BLaER1 treated with 17β-estradiol and CSF1 and Interleukin-3, amounts not matched to agents 10 nM and 100 nM (cell line): ENCODE measurements at regions not wholly inside any gene's neighbourhood (a gene's known extent, or its start where the extent isn't known, plus 50 kb on each side); places are given as distances from the start of the nearest gene placed in this dataset.
A peak's percentile ranks its signal among the peaks of the same experiment; 100 is the strongest.

Source experiments
- H3K27ac ChIP-seq, 11 experiments: shearing (Covaris generic); formaldehyde crosslinking; 2 replicates each; pipeline ENCODE4 v1.8.1; 2022
- H3K27me3 ChIP-seq, 11 experiments: shearing (Covaris generic); formaldehyde crosslinking; 2 replicates each; pipeline ENCODE4 v1.8.1; 2022
- H3K36me3 ChIP-seq, 11 experiments: shearing (Covaris generic); formaldehyde crosslinking; 2 replicates each; pipeline ENCODE4 v1.8.1; 2022
- H3K4me1 ChIP-seq, 10 experiments: shearing (Covaris generic); formaldehyde crosslinking; 2 replicates each; pipeline ENCODE4 v1.8.1; 2022
- H3K4me2 ChIP-seq, 11 experiments: shearing (Covaris generic); formaldehyde crosslinking; 2 replicates each; pipeline ENCODE4 v1.8.1; 2022
- H3K4me3 ChIP-seq, 10 experiments: shearing (Covaris generic); formaldehyde crosslinking; 2 replicates each; pipeline ENCODE4 v1.8.1; 2022
- H3K9ac ChIP-seq, 11 experiments: shearing (Covaris generic); formaldehyde crosslinking; 2 replicates each; pipeline ENCODE4 v1.8.1; 2022
- H3K9me3 ChIP-seq, 11 experiments: shearing (Covaris generic); formaldehyde crosslinking; replicated peaks in 1 of 11; 2 replicates each; pipeline ENCODE4 v1.8.1; 2022
- H4K20me1 ChIP-seq, 11 experiments: shearing (Covaris generic); formaldehyde crosslinking; 2 replicates each; pipeline ENCODE4 v1.8.1; 2022
- Cebpa-rat ChIP-seq, 11 experiments: shearing (Covaris generic); IDR thresholded peaks; 2 replicates each; pipeline ENCODE4 v1.8.1; 2022

DNA sequence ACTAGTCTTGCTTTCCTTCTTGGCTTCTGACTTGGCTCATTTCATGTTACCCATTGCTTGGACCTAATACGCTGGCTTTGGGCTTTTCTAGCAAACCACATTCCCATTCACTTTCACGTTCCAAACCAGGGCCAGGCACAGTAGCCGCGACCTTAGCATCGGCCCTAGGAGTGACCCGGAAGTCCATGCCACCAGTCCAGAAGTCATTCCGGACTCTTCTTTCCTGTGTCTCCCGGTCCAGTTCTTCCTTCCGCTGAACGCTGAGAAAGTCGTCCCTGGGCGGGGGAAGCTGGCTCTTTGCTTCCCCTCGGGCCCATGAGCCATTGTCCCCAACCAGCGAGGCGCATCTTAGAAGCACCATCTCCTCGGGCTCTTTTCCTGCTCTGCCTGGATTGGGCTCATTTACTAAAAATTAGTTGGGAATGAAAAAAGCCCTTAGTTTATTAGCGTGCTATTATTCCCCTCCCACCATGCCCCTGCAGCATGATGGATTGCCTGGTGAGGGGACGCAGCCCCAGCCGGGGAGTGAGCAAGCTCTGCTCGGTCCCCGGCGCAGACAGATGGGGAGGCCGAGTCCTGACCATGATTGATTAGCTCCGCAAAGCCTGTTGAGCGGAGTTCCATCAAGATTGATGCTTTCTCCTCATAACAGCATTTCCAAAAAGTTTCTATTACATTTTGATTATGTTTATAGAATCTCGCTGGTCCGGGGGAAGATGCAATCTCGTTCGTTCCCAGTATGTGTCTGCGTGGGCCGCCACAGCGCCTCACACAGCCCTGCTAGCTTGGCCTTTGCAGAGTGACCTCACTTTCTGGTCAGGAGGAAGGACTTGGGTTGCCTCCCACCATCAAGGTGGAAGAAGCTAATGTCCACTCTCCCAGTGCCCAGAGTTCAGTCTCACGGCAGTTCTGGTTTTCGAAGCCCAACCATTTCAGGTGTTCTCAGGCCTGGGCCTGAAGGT, 115.1 kb upstream of the TOP1 start:
- Histone ChIP-seq H3K4me2 (no peak overlapping the region), H3K27me3 (no peaks in the 10 kb centered on the region), H4K20me1 (no peaks in the 10 kb centered on the region), H3K9me3 (peaks cover 20 to 39% (median 28%) of the 10 kb centered on the region in 11 experiments), H3K36me3 (no peaks in the 10 kb centered on the region), H3K4me1 (peaks cover 0 to 5% (median 0%) of the 10 kb centered on the region in 10 experiments; a peak in 2 of 20 replicates), H3K27ac (no peak overlapping the region), H3K9ac (no peak overlapping the region), H3K4me3 (no peak overlapping the region)
- no peak for TF ChIP-seq Cebpa-rat (IDR thresholded peaks at IDR 0.05)

DNA sequence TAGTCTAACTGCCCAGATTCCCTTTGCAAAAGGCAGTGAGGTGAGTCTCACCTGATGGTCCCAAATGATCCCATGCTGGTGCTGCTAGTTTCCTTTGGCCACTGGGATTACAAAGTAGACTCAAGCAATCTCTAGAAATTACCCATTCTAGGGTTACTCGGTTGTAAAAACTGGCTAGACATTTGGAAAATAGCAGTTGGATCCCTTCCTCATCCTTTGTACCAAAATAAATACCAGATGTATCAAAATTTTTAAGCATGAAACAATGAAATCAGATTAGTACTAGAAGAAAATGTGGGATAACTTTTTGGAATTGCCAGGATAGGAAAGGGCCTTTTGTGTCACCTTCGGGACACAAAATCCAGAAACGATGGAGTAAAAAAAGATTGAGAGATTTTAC, 112.9 kb upstream of the TOP1 start:
- Histone ChIP-seq H3K9ac (no peak overlapping the region), H3K4me3 (no peak overlapping the region), H3K27ac (no peak overlapping the region), H3K9me3 (peaks cover 11 to 20% (median 14%) of the 10 kb centered on the region in 11 experiments), H3K36me3 (no peaks in the 10 kb centered on the region), H3K4me1 (peaks cover 0 to 5% (median 0%) of the 10 kb centered on the region in 10 experiments; a peak in 2 of 20 replicates), H3K4me2 (no peak overlapping the region), H3K27me3 (no peaks in the 10 kb centered on the region), H4K20me1 (no peaks in the 10 kb centered on the region)
- TF ChIP-seq Cebpa-rat (IDR thresholded peaks at IDR 0.05): no peak

DNA sequence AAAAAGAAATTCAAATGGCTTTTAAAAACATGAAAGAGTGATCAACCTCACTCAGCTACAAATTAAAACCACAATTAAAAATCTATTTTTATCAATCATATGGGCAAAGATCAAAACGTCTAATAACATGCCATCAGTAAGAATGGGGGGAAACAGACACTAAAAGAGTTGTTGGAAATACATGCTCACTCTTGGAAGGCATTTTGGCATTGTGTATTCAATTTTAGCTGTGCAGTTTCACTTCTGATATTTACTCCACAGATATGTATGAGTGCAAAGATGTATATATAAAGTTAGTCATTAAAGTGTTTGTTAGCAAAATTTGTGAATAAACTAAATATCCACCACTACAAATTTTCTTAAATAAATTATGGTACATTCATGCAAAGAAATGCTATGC, 112.3 kb upstream of the TOP1 start:
- no peak overlapping the region for H3K4me3 ChIP-seq
- H3K4me2 ChIP-seq: no peak overlapping the region
- H3K9ac ChIP-seq: no peak overlapping the region
- H3K4me1 ChIP-seq: peaks cover 0 to 5% (median 0%) of the 10 kb centered on the region in 10 experiments; a peak in 2 of 20 replicates
- no peaks in the 10 kb centered on the region for H3K36me3 ChIP-seq
- peaks cover 6 to 19% (median 14%) of the 10 kb centered on the region in 11 experiments; a peak in 21 of 22 replicates for H3K9me3 ChIP-seq
- no peaks in the 10 kb centered on the region for H4K20me1 ChIP-seq
- no peak overlapping the region for H3K27ac ChIP-seq
- no peaks in the 10 kb centered on the region for H3K27me3 ChIP-seq
- no peak for TF ChIP-seq Cebpa-rat (IDR thresholded peaks at IDR 0.05)

DNA sequence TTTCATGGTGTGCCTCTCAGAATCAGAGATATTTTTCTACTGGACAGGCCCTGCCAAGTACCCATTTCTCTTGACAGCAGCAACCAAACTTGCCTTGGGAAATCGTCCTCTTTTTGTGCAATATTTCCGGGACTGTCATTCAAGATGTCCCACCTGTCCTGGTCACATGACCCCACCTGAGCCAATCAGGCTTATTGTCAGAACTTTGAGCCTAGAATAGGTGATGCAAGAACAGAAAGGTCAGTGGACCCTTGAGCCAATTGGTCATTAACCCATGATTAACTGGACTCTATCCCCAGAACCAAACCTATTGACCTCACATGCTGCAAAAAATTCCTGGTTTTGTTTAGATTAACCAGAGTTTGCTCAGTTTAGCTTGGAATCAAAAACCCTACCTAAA, 108.3 kb upstream of the TOP1 start:
- no peak overlapping the region for H3K4me2 ChIP-seq
- no peak for TF ChIP-seq Cebpa-rat (IDR thresholded peaks at IDR 0.05)
- peaks cover 0 to 14% (median 7%) of the 10 kb centered on the region in 10 experiments; a peak in 16 of 20 replicates for H3K4me1 ChIP-seq
- no peaks in the 10 kb centered on the region for H3K36me3 ChIP-seq
- H3K27ac ChIP-seq: no peak overlapping the region
- no peak overlapping the region for H3K9ac ChIP-seq
- H3K9me3 ChIP-seq: peaks cover 0 to 12% (median 5%) of the 10 kb centered on the region in 11 experiments; a peak in 7 of 22 replicates
- H3K27me3 ChIP-seq: no peaks in the 10 kb centered on the region
- no peak overlapping the region for H3K4me3 ChIP-seq
- no peaks in the 10 kb centered on the region for H4K20me1 ChIP-seq

DNA sequence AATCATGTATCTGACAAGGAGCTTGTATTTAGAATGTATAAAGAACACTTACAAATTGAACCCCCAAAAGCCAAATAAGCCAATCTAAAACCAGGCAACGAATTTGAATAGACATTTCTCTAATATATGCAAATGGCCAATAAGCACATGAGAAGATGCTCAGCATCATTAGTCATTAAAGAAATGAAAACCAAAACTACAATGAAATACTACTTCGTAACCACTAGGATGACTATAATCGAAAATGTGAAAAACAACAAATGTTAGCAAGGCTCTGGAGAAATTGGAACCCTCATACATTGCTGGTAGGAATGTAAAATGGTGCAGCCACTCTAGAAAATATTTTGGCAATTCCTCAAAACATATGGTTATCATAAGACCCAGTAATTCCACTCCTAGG, 105.8 kb upstream of the TOP1 start:
- no peak overlapping the region for H3K27ac ChIP-seq
- no peaks in the 10 kb centered on the region for H3K36me3 ChIP-seq
- TF ChIP-seq Cebpa-rat (IDR thresholded peaks at IDR 0.05): no peak
- no peak overlapping the region for H3K4me2 ChIP-seq
- H3K9me3 ChIP-seq: peaks cover 0 to 12% (median 5%) of the 10 kb centered on the region in 11 experiments; a peak in 7 of 22 replicates
- no peaks in the 10 kb centered on the region for H4K20me1 ChIP-seq
- no peak overlapping the region for H3K4me3 ChIP-seq
- peaks cover 11 to 37% (median 32%) of the 10 kb centered on the region in 10 experiments for H3K4me1 ChIP-seq
- no peaks in the 10 kb centered on the region for H3K27me3 ChIP-seq
- H3K9ac ChIP-seq: no peak overlapping the region

DNA sequence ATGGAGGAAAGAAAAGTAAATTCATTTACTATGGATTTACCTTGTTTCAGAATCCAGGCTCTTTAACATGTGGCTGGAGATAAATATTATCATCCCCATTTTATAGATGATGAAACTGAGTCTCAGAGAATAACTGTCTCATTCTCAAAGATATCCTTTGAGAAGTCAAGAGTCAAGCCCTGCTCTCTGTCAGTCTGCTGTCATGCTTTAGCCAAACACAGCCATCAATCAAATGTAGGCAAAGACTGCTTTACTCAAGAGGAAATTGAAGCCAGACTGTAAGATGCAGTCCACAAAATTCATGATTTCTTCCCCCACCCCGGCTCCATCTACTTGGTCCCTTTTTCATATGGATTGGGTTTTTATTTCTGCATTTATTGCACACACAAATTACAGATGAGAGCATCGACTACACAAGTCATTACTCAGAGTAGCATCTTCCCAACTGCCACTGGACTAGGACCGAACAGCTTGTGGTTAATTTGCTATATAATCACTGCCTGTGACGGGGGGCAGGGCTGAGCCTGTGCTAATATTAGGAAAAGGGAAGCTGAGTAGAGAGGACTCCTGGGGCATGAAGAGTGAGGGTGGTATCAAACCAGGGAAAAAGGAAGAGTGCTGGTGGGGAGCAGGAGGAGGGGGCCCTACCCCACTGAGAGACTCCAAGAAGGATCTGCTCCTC, 102.7 kb upstream of the TOP1 start:
- H4K20me1 ChIP-seq: no peaks in the 10 kb centered on the region
- TF ChIP-seq Cebpa-rat (IDR thresholded peaks at IDR 0.05): no peak
- peak overlapping the region in 1 of 10 experiments; percentile 6; a peak in 1 of 20 replicates for H3K4me3 ChIP-seq
- H3K27ac ChIP-seq: peak overlapping the region in 8 of 11 experiments; percentile 56 to 85 (median 70); a peak in 17 of 22 replicates
- H3K27me3 ChIP-seq: no peaks in the 10 kb centered on the region
- H3K4me2 ChIP-seq: peak overlapping the region; percentile 65 to 85 (median 74)
- peaks cover 25 to 68% (median 63%) of the 10 kb centered on the region in 10 experiments for H3K4me1 ChIP-seq
- H3K9me3 ChIP-seq: peaks cover 4 to 25% (median 7%) of the 10 kb centered on the region in 11 experiments; a peak in 12 of 22 replicates
- H3K36me3 ChIP-seq: no peaks in the 10 kb centered on the region
- H3K9ac ChIP-seq: peak overlapping the region in 8 of 11 experiments; percentile 14 to 54 (median 46); a peak in 11 of 22 replicates

DNA sequence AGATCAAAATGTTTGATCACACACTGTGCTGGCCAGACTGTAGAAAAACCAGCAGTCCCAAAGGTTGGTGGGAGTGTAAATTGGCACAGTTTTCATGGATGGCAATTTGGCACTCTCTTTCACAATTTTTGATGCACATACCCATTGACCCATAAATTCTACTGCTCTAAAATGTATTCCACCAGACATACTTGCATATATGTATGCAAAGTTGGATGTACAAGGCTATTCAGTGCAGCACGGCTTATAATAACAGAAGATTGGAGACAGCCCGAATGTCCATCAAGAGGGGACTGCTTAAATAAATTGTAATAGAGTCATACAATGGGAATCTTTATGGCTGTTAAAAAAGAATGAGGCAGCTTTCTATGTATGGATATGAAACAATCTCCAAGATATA, 101.7 kb upstream of the TOP1 start:
- no peaks in the 10 kb centered on the region for H4K20me1 ChIP-seq
- no peak overlapping the region; a peak in 1 of 22 replicates for H3K9ac ChIP-seq
- H3K4me2 ChIP-seq: peak overlapping the region in 9 of 11 experiments; percentile 69 to 85 (median 75); a peak in 18 of 22 replicates
- H3K27me3 ChIP-seq: no peaks in the 10 kb centered on the region
- peak overlapping the region in 7 of 11 experiments; percentile 65 to 85 (median 72); a peak in 14 of 22 replicates for H3K27ac ChIP-seq
- H3K4me1 ChIP-seq: peaks cover 34 to 78% (median 73%) of the 10 kb centered on the region in 10 experiments
- H3K4me3 ChIP-seq: no peak overlapping the region
- H3K36me3 ChIP-seq: no peaks in the 10 kb centered on the region
- TF ChIP-seq Cebpa-rat (IDR thresholded peaks at IDR 0.05): no peak
- peaks cover 0 to 21% (median 7%) of the 10 kb centered on the region in 11 experiments; a peak in 8 of 22 replicates for H3K9me3 ChIP-seq

DNA sequence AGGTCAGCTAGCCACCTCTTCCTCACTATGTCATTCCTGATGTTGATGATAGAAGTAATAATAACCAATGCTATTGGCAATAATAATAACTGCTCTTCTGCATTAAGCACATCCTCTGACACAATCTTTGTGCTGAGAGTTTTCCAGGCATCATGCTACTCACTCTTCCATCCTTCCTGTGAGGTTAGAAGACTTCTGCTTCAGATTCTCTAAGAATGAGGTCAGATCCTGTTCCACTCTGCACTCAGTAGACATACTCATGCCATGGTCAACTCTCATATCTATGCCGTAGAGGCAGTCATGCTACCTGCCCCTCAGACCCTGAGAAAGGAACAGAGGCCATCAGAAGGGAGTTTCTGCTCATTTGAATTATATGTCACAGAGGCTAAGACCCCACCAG, 98.1 kb upstream of the TOP1 start:
- Histone ChIP-seq H3K9me3 (peaks cover 0 to 31% (median 14%) of the 10 kb centered on the region in 11 experiments; a peak in 11 of 22 replicates), H3K4me2 (peak overlapping the region; percentile 40 to 85 (median 75)), H3K4me1 (peaks cover 38 to 80% (median 76%) of the 10 kb centered on the region in 10 experiments), H3K36me3 (no peaks in the 10 kb centered on the region), H3K9ac (peak overlapping the region in 8 of 11 experiments; percentile 18 to 79 (median 70); a peak in 14 of 22 replicates), H3K27ac (peak overlapping the region in 9 of 11 experiments; percentile 47 to 94 (median 79); a peak in 18 of 22 replicates), H4K20me1 (no peaks in the 10 kb centered on the region), H3K4me3 (0 out of 20 replicates have a peak overlapping the region, but pooled peaks of 1 of the 10 experiments have one; percentile 19), H3K27me3 (no peaks in the 10 kb centered on the region)
- peak in 3 of 11 experiments; percentile 11 to 23 (median 21); a peak in 2 of 22 replicates for TF ChIP-seq Cebpa-rat (IDR thresholded peaks at IDR 0.05)
